GM23338 (cell line): ENCODE measurements at regions not wholly inside any gene's neighbourhood (a gene's known extent, or its start where the extent isn't known, plus 50 kb on each side); places are given as distances from the start of the nearest gene placed in this dataset.

Experiments used
- CREB1 ChIP-seq: fragments of 250-450 bp; sonication (Bioruptor Pico); IDR thresholded peaks from 2 replicates; pipeline ENCODE4 v1.5.0; 2020; ENCODE audit warnings: low read depth, mild to moderate bottlenecking, moderate library complexity
- CTCF ChIP-seq, 2 experiments: fragments of 200-600 bp in 1 of 2; sonication (generic) in 1 of 2; conservative IDR thresholded peaks; 2 replicates each; pipeline versions ENCODE4 v1.5.1 to v1.6.1; 2016 to 2017; ENCODE audit warnings: antibody characterized with exemption in 2 of 2, low read depth in 2 of 2, mild to moderate bottlenecking in 2 of 2, moderate library complexity in 1 of 2
- ETS1 ChIP-seq: IDR thresholded peaks from 2 replicates; pipeline ENCODE4 v1.6.1; 2016; ENCODE audit warnings: antibody characterized with exemption
- EZH2 ChIP-seq: fragments of 200-600 bp; sonication (generic); IDR thresholded peaks from one replicate; pipeline ENCODE4 v1.8.0; 2017; ENCODE audit warnings: antibody characterized with exemption, mild to moderate bottlenecking, low read depth; ENCODE audit not compliant: unreplicated experiment
- EZH2phosphoT487 ChIP-seq: fragments of 200-600 bp; sonication (generic); IDR thresholded peaks from one replicate; pipeline ENCODE4 v1.8.1; 2018; ENCODE audit warnings: antibody characterized with exemption; ENCODE audit not compliant: unreplicated experiment
- JUNB ChIP-seq: IDR thresholded peaks from one replicate; pipeline ENCODE4 v1.6.1; 2016; ENCODE audit warnings: antibody characterized with exemption; ENCODE audit not compliant: unreplicated experiment
- NANOG ChIP-seq: IDR thresholded peaks from 2 replicates; pipeline ENCODE4 v1.6.1; 2016; ENCODE audit warnings: antibody characterized with exemption, borderline replicate concordance
- STAT1 ChIP-seq: IDR thresholded peaks from one replicate; pipeline ENCODE4 v1.6.1; 2016; ENCODE audit warnings: antibody characterized with exemption; ENCODE audit not compliant: unreplicated experiment
- ZNF114 ChIP-seq: fragments of 250-450 bp; sonication (Bioruptor Pico); IDR thresholded peaks from 2 replicates; pipeline ENCODE4 v1.5.0; 2020; ENCODE audit warnings: mild to moderate bottlenecking, moderate library complexity
- ZNF331 ChIP-seq: fragments of 250-450 bp; sonication (Bioruptor Pico); IDR thresholded peaks from 2 replicates; pipeline ENCODE4 v1.5.0; 2020; ENCODE audit warnings: low read depth, mild to moderate bottlenecking, moderate library complexity
- TF ChIP-seq, protein P1 (sequence below): fragments of 250-450 bp; sonication (Bioruptor Pico); IDR thresholded peaks from 2 replicates; pipeline ENCODE4 v1.5.0; 2020; ENCODE audit warnings: mild to moderate bottlenecking, moderate library complexity

DNA sequence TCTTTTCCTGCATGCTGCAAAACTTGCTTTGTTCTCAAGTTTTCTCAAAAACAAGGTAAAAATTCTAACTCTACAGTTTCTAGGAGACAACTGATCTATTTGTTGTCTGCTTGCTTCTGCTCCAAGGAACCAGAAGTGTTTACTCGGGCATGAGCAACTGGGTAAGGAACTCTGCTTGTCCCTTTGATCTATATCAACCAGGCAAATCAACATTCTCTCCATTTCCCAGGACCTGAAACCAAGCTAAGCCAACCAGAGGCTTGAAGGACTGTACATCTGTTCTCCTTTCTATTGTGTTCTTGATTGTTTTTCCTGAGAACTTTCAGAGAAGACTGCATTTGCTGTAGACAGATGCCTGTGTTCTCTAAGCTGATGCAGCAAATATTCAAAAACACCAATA, 335.0 kb upstream of the KCNH7 start (continued):
- TF ChIP-seq, protein P1, sequence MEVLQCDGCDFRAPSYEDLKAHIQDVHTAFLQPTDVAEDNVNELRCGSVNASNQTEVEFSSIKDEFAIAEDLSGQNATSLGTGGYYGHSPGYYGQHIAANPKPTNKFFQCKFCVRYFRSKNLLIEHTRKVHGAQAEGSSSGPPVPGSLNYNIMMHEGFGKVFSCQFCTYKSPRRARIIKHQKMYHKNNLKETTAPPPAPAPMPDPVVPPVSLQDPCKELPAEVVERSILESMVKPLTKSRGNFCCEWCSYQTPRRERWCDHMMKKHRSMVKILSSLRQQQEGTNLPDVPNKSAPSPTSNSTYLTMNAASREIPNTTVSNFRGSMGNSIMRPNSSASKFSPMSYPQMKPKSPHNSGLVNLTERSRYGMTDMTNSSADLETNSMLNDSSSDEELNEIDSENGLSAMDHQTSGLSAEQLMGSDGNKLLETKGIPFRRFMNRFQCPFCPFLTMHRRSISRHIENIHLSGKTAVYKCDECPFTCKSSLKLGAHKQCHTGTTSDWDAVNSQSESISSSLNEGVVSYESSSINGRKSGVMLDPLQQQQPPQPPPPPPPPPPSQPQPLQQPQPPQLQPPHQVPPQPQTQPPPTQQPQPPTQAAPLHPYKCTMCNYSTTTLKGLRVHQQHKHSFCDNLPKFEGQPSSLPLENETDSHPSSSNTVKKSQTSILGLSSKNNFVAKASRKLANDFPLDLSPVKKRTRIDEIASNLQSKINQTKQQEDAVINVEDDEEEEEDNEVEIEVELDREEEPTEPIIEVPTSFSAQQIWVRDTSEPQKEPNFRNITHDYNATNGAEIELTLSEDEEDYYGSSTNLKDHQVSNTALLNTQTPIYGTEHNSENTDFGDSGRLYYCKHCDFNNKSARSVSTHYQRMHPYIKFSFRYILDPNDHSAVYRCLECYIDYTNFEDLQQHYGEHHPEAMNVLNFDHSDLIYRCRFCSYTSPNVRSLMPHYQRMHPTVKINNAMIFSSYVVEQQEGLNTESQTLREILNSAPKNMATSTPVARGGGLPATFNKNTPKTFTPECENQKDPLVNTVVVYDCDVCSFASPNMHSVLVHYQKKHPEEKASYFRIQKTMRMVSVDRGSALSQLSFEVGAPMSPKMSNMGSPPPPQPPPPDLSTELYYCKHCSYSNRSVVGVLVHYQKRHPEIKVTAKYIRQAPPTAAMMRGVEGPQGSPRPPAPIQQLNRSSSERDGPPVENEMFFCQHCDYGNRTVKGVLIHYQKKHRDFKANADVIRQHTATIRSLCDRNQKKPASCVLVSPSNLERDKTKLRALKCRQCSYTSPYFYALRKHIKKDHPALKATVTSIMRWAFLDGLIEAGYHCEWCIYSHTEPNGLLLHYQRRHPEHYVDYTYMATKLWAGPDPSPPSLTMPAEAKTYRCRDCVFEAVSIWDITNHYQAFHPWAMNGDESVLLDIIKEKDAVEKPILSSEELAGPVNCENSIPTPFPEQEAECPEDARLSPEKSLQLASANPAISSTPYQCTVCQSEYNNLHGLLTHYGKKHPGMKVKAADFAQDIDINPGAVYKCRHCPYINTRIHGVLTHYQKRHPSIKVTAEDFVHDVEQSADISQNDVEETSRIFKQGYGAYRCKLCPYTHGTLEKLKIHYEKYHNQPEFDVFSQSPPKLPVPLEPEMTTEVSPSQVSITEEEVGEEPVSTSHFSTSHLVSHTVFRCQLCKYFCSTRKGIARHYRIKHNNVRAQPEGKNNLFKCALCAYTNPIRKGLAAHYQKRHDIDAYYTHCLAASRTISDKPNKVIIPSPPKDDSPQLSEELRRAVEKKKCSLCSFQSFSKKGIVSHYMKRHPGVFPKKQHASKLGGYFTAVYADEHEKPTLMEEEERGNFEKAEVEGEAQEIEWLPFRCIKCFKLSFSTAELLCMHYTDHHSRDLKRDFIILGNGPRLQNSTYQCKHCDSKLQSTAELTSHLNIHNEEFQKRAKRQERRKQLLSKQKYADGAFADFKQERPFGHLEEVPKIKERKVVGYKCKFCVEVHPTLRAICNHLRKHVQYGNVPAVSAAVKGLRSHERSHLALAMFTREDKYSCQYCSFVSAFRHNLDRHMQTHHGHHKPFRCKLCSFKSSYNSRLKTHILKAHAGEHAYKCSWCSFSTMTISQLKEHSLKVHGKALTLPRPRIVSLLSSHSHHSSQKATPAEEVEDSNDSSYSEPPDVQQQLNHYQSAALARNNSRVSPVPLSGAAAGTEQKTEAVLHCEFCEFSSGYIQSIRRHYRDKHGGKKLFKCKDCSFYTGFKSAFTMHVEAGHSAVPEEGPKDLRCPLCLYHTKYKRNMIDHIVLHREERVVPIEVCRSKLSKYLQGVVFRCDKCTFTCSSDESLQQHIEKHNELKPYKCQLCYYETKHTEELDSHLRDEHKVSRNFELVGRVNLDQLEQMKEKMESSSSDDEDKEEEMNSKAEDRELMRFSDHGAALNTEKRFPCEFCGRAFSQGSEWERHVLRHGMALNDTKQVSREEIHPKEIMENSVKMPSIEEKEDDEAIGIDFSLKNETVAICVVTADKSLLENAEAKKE: no peak
- no peak for TF ChIP-seq JUNB
- no peak for TF ChIP-seq STAT1
- TF ChIP-seq ZNF331 (CRISPR knock-in tag): no peak
- no peak for TF ChIP-seq ETS1
- TF ChIP-seq CTCF (conservative IDR thresholded peaks at IDR 0.05; ENCODE audit: low read depth in 2 of 2): no peak
- TF ChIP-seq ZNF114 (CRISPR knock-in tag): no peak
- TF ChIP-seq NANOG: no peak
- no peak for TF ChIP-seq EZH2
- TF ChIP-seq CREB1 (CRISPR knock-in tag): no peak
- no peak for TF ChIP-seq EZH2phosphoT487
